Ramos (cell line): ENCODE measurements at regions not wholly inside any gene's neighbourhood (a gene's known extent, or its start where the extent isn't known, plus 50 kb on each side); places are given as distances from the start of the nearest gene placed in this dataset.
"Not testable (repeated sequence)": the region's sequence is repeated elsewhere in the genome, so short reads cannot be mapped to it uniquely, and the experiment has no call there.

Source experiments
- in situ Hi-C: fragments of 300-500 bp; cut with MboI; formaldehyde crosslinking; loops from one replicate; pipeline ENCODE4 v1.14.3; 2022; ENCODE audit warnings: low sequenced_read_pairs; ENCODE audit not compliant: unreplicated experiment

- in situ Hi-C loops = no loop called here
Measured at GRCh38 chr10:53029449-53029848, 256.9 kb upstream of the MBL2 start.

GRCh38 chr10:53025765-53026164, 253.2 kb upstream of the MBL2 start:
- in situ Hi-C loops = not testable (repeated sequence)

- in situ Hi-C loops = no loop called here
Measured at GRCh38 chr10:53025172-53025711, 252.7 kb upstream of the MBL2 start.

GRCh38 chr10:53023411-53023810, 250.8 kb upstream of the MBL2 start:
- in situ Hi-C loops = no loop called here

- in situ Hi-C loops = no loop called here
Measured at GRCh38 chr10:53022611-53023088, 250.1 kb upstream of the MBL2 start.

- in situ Hi-C loops = no loop called here
Measured at GRCh38 chr10:53013201-53013810, 240.7 kb upstream of the MBL2 start.

- in situ Hi-C loops = no loop called here
Measured at GRCh38 chr10:53009961-53010907, 237.7 kb upstream of the MBL2 start.

- in situ Hi-C loops = no loop called here
Measured at GRCh38 chr10:53007527-53007842, 234.9 kb upstream of the MBL2 start.

GRCh38 chr10:53006663-53007526, 234.3 kb upstream of the MBL2 start:
- in situ Hi-C loops = no loop called here

GRCh38 chr10:53005612-53006345, 233.2 kb upstream of the MBL2 start:
- in situ Hi-C loops = no loop called here

GRCh38 chr10:53003094-53003493, 230.5 kb upstream of the MBL2 start:
- in situ Hi-C loops = no loop called here

- in situ Hi-C loops = no loop called here
Measured at GRCh38 chr10:52999681-53000080, 227.1 kb upstream of the MBL2 start.

- in situ Hi-C loops = no loop called here
Measured at GRCh38 chr10:52999258-52999657, 226.7 kb upstream of the MBL2 start.

- in situ Hi-C loops = no loop called here
Measured at GRCh38 chr10:52997007-52997406, 224.4 kb upstream of the MBL2 start.

GRCh38 chr10:52994370-52994769, 221.8 kb upstream of the MBL2 start:
- in situ Hi-C loops = no loop called here

- in situ Hi-C loops = no loop called here
Measured at GRCh38 chr10:52993109-52993508, 220.5 kb upstream of the MBL2 start.

- in situ Hi-C loops = no loop called here
Measured at GRCh38 chr10:52992567-52992966, 220.0 kb upstream of the MBL2 start.

GRCh38 chr10:52988923-52989322, 216.3 kb upstream of the MBL2 start:
- in situ Hi-C loops = no loop called here

- in situ Hi-C loops = no loop called here
Measured at GRCh38 chr10:52986125-52986524, 213.5 kb upstream of the MBL2 start.

GRCh38 chr10:52984169-52984568, 211.6 kb upstream of the MBL2 start:
- in situ Hi-C loops = no loop called here
